GM23248 (cell line): ENCODE measurements at regions not wholly inside any gene's neighbourhood (a gene's known extent, or its start where the extent isn't known, plus 50 kb on each side); places are given as distances from the start of the nearest gene placed in this dataset.
A peak's percentile ranks its signal among the peaks of the same experiment; 100 is the strongest.

Experiments used
- DNase-seq: peaks from one replicate; pipeline ENCODE4 v3.0.0-alpha.2; 2015
- H2AFZ ChIP-seq: fragments of 200-600 bp; sonication (generic); 2 replicates; pipeline ENCODE4 v1.6.1; 2016; ENCODE audit warnings: antibody characterized with exemption
- H3F3A ChIP-seq: fragments of 200-600 bp; sonication (generic); 2 replicates; pipeline ENCODE4 v1.6.1; 2016; ENCODE audit warnings: mild to moderate bottlenecking, antibody characterized with exemption, mixed run types; ENCODE audit not compliant: insufficient read depth
- H3K27ac ChIP-seq: fragments of 200-600 bp; sonication (generic); 2 replicates; pipeline ENCODE4 v1.5.1; 2016; ENCODE audit warnings: mild to moderate bottlenecking
- H3K27me3 ChIP-seq: fragments of 200-600 bp; sonication (generic); replicated peaks from 2 replicates; pipeline ENCODE4 v1.6.1; 2016; ENCODE audit warnings: mild to moderate bottlenecking; ENCODE audit not compliant: insufficient read depth
- H3K36me3 ChIP-seq: fragments of 200-600 bp; sonication (generic); 2 replicates; pipeline ENCODE4 v1.6.1; 2016; ENCODE audit warnings: low read depth, mild to moderate bottlenecking
- H3K4me1 ChIP-seq: fragments of 200-600 bp; sonication (generic); 2 replicates; pipeline ENCODE4 v1.6.1; 2016; ENCODE audit warnings: mild to moderate bottlenecking; ENCODE audit not compliant: insufficient read depth
- H3K4me2 ChIP-seq: fragments of 200-600 bp; sonication (generic); one replicate; pipeline ENCODE4 v1.6.1; 2016; ENCODE audit warnings: mild to moderate bottlenecking; ENCODE audit not compliant: unreplicated experiment
- H3K4me3 ChIP-seq: fragments of 200-600 bp; sonication (generic); 2 replicates; pipeline ENCODE4 v1.5.1; 2016; ENCODE audit warnings: mild to moderate bottlenecking
- H3K79me2 ChIP-seq: fragments of 200-600 bp; sonication (generic); 2 replicates; pipeline ENCODE4 v1.6.1; 2016; ENCODE audit warnings: mild to moderate bottlenecking; ENCODE audit not compliant: insufficient read depth
- H3K9ac ChIP-seq: fragments of 200-600 bp; sonication (generic); 2 replicates; pipeline ENCODE4 v1.6.1; 2016; ENCODE audit warnings: mild to moderate bottlenecking
- H3K9me2 ChIP-seq: fragments of 200-600 bp; sonication (generic); 2 replicates; pipeline ENCODE4 v1.6.1; 2016; ENCODE audit warnings: mixed run types, mild to moderate bottlenecking, moderate library complexity; ENCODE audit not compliant: insufficient read depth
- H3K9me3 ChIP-seq: fragments of 200-600 bp; sonication (generic); one replicate; pipeline ENCODE4 v1.6.1; 2017; ENCODE audit warnings: low read depth
- H4K20me1 ChIP-seq: fragments of 200-600 bp; sonication (generic); 2 replicates; pipeline ENCODE4 v1.6.0; 2016; ENCODE audit not compliant: insufficient read depth
- EZH2 ChIP-seq: fragments of 200-600 bp; sonication (generic); IDR thresholded peaks from 2 replicates; pipeline ENCODE4 v1.6.1; 2018; ENCODE audit warnings: antibody characterized with exemption, mild to moderate bottlenecking; ENCODE audit not compliant: insufficient read depth, poor library complexity, severe bottlenecking
- EZH2phosphoT487 ChIP-seq: fragments of 200-600 bp; sonication (generic); IDR thresholded peaks from 2 replicates; pipeline ENCODE4 v1.6.1; 2018; ENCODE audit warnings: antibody characterized with exemption, moderate library complexity, mild to moderate bottlenecking, low read depth; ENCODE audit not compliant: insufficient read depth
- WGBS, 2 experiments: methylation state at CpG; one replicate each; pipeline ENCODE4 v1.1.6; 2015 to 2017; ENCODE audit warnings: low lambda C conversion rate in 2 of 2, low coverage in 1 of 2; ENCODE audit errors: missing lambda C conversion rate in 2 of 2; 5-methylcytosine and 5-hydroxymethylcytosine counted together
- in situ Hi-C: fragments of 300-500 bp; cut with MboI; formaldehyde crosslinking; loops from 2 replicates; pipeline ENCODE4 v1.15.0; 2020

DNA sequence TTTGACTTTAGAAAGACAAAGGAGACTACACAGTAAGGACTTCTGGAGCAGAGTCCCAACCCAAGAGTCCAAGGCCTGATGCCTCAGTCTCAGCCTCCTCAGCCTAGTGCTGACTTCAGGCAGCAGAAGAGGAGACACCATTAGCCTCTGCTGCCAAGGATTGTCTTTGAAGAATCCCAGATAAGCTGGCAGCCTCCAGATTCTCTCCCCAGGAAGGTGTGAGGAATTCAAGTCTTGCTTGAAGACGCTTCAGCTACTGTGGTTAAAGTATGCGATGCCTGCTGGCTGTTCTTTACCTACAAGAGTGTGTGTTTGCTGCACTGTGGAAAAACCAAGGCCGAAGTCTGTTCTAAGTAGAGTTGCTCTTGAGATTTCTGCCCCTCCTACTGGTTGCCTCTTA, 215.9 kb upstream of the TCF21 start:
- H2AFZ ChIP-seq: no peak overlapping the region

DNA sequence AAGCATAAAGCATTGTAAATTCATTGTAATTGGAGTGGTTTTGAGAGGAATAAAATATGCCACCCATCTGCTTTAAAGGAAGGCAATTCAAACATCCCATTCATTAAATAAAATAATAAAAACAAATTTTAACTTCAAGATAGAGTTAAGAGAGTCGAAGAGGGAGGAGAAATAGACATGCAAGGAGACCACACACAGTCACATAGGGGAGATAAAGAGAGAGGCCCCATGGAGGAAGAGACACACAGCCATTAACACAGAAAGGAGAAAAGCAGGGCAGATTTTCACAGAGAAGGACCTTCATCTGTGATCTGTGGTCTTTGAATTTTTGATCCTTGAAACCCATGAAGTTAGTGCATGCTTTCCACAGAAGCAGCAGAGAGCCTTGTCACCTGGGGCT, 214.3 kb upstream of the TCF21 start:
- no peak overlapping the region for H3K4me2 ChIP-seq
- H3K9me2 ChIP-seq: no peaks in the 10 kb centered on the region
- H2AFZ ChIP-seq: no peak overlapping the region
- H4K20me1 ChIP-seq: no peaks in the 10 kb centered on the region
- no peaks in the 10 kb centered on the region for H3K36me3 ChIP-seq
- H3F3A ChIP-seq: no peaks in the 10 kb centered on the region
- DNase-seq: no peak
- no peak overlapping the region for H3K27ac ChIP-seq
- TF ChIP-seq EZH2 (no peak), EZH2phosphoT487 (no peak)
- no peaks in the 10 kb centered on the region for H3K27me3 ChIP-seq
- H3K9ac ChIP-seq: no peak overlapping the region
- 75 to 81% methylated on average over 1 of the region's 1 CpG for WGBS, 2 experiments
- H3K4me1 ChIP-seq: no peaks in the 10 kb centered on the region
- H3K9me3 ChIP-seq: no peaks in the 10 kb centered on the region
- in situ Hi-C loops: no loop called here
- H3K4me3 ChIP-seq: no peak overlapping the region
- H3K79me2 ChIP-seq: no peaks in the 10 kb centered on the region

More for the DNA sequence above, 215.9 kb upstream of the TCF21 start:
- no peaks in the 10 kb centered on the region for H3K79me2 ChIP-seq
- H3K27ac ChIP-seq: no peak overlapping the region
- no peaks in the 10 kb centered on the region for H3K9me2 ChIP-seq
- 84 to 90% methylated on average over 3 of the region's 3 CpGs for WGBS, 2 experiments
- H3K36me3 ChIP-seq: no peaks in the 10 kb centered on the region
- DNase-seq: no peak
- in situ Hi-C loops: no loop called here
- no peak overlapping the region for H3K4me3 ChIP-seq
- H3K4me2 ChIP-seq: no peak overlapping the region
- no peak overlapping the region for H3K9ac ChIP-seq
- TF ChIP-seq EZH2 (no peak), EZH2phosphoT487 (no peak)
- H4K20me1 ChIP-seq: no peaks in the 10 kb centered on the region
- no peaks in the 10 kb centered on the region for H3F3A ChIP-seq
- no peaks in the 10 kb centered on the region for H3K4me1 ChIP-seq
- H3K27me3 ChIP-seq: no peaks in the 10 kb centered on the region
- no peaks in the 10 kb centered on the region for H3K9me3 ChIP-seq

DNA sequence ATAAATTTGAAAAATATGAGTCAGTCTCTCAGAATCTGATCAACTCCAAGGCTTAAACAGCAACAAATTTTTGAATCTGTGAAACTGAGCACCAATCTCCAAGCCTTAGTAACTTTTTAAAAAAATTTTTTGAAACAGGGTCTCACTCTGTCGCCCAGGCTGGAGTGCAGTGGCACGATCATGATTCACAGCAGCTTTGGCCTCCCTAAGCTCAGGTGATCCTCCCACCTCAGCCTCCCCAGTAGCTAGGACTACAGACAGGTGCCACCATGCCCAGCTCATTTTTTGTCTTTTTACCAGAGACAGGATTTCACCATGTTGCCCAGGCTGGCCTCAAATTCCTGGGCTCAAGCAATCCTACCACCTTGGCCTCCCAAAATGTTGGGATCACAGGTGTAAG, 207.9 kb upstream of the TCF21 start:
- Histone ChIP-seq H3K4me2 (no peak overlapping the region), H3K27me3 (no peaks in the 10 kb centered on the region), H3F3A (0 out of 2 replicates have a peak, but pooled peaks cover 9% of the 10 kb centered on the region), H3K9me3 (no peaks in the 10 kb centered on the region), H3K9me2 (no peaks in the 10 kb centered on the region), H3K36me3 (no peaks in the 10 kb centered on the region), H4K20me1 (no peaks in the 10 kb centered on the region), H3K4me3 (no peak overlapping the region), H3K9ac (no peak overlapping the region), H3K4me1 (peaks cover 16% of the 10 kb centered on the region; the same call in 1 of the 2 replicates), H3K79me2 (no peaks in the 10 kb centered on the region), H2AFZ (no peak overlapping the region), H3K27ac (no peak overlapping the region)
- WGBS, 2 experiments: 83 to 91% methylated on average over 2 of the region's 2 CpGs
- no peak for DNase-seq
- in situ Hi-C loops: no loop called here
- no peak for TF ChIP-seq EZH2phosphoT487
- TF ChIP-seq EZH2: no peak

DNA sequence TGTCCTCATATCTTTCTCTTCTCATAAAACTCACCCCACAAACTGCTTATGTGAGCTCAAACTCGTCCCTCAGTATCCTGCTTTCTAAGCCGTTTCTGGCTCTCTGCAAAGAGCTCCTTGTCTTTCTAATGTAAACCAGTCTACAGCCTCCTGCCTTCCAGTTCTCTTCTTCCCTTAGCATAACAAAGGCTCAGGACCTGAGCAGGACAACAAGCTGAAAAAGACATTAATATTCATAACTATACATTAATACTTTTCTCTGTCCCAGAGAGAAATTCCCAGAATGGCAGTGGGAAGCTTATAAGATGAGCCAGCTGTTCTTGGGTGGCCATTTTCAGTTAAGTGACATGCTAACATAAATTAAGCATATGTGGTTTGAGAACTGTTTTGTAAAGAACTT, 207.0 kb upstream of the TCF21 start:
- 26 to 49% methylated on average over 2 of the region's 2 CpGs for WGBS, 2 experiments
- no peak for DNase-seq
- Histone ChIP-seq H3K4me1 (peaks cover 16% of the 10 kb centered on the region; the same call in 1 of the 2 replicates), H2AFZ (peak overlapping the region; percentile 63), H3K9me2 (no peaks in the 10 kb centered on the region), H3K36me3 (no peaks in the 10 kb centered on the region), H4K20me1 (no peaks in the 10 kb centered on the region), H3K9me3 (no peaks in the 10 kb centered on the region), H3K27me3 (no peaks in the 10 kb centered on the region), H3F3A (0 out of 2 replicates have a peak, but pooled peaks cover 9% of the 10 kb centered on the region), H3K79me2 (no peaks in the 10 kb centered on the region), H3K4me3 (no peak overlapping the region), H3K27ac (no peak overlapping the region), H3K4me2 (no peak overlapping the region), H3K9ac (no peak overlapping the region)
- TF ChIP-seq EZH2phosphoT487 (no peak), EZH2 (no peak)
- in situ Hi-C loops: no loop called here
